ENCODE measurements at regions not wholly inside any gene's neighbourhood (a gene's known extent, or its start where the extent isn't known, plus 50 kb on each side); places are given as distances from the start of the nearest gene placed in this dataset.

GRCh38 chr20:39878809-39879208 lies 810.2 kb downstream of the MAFB start:
- H4K20me1 ChIP-seq (ENCODE audit: low read depth, low read length) = no peaks in the 10 kb centered on the region
- no peaks in the 10 kb centered on the region for H3K27me3 ChIP-seq (ENCODE audit: low read length)
- H3K36me3 ChIP-seq (ENCODE audit: low read length) = no peaks in the 10 kb centered on the region
- no peak overlapping the region for H3K4me3 ChIP-seq (ENCODE audit: insufficient read depth, low read length, poor library complexity, severe bottlenecking)
- H2AFZ ChIP-seq (ENCODE audit: low read depth, low read length, severe bottlenecking) = no peak overlapping the region
- H3K27ac ChIP-seq (ENCODE audit: low read depth, low read length) = no peak overlapping the region
- TF ChIP-seq EZH2phosphoT487 (conservative IDR thresholded peaks at IDR 0.05; ENCODE audit: low read length) = no peak
- TF ChIP-seq, protein P1, sequence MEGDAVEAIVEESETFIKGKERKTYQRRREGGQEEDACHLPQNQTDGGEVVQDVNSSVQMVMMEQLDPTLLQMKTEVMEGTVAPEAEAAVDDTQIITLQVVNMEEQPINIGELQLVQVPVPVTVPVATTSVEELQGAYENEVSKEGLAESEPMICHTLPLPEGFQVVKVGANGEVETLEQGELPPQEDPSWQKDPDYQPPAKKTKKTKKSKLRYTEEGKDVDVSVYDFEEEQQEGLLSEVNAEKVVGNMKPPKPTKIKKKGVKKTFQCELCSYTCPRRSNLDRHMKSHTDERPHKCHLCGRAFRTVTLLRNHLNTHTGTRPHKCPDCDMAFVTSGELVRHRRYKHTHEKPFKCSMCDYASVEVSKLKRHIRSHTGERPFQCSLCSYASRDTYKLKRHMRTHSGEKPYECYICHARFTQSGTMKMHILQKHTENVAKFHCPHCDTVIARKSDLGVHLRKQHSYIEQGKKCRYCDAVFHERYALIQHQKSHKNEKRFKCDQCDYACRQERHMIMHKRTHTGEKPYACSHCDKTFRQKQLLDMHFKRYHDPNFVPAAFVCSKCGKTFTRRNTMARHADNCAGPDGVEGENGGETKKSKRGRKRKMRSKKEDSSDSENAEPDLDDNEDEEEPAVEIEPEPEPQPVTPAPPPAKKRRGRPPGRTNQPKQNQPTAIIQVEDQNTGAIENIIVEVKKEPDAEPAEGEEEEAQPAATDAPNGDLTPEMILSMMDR (IDR thresholded peaks at IDR 0.05; ENCODE audit: insufficient read depth, low read length, poor library complexity, severe bottlenecking) = no peak
- H3K9me3 ChIP-seq (ENCODE audit: insufficient read depth, low read length) = no peaks in the 10 kb centered on the region
- H3K79me2 ChIP-seq (ENCODE audit: insufficient read depth, low read length) = no peaks in the 10 kb centered on the region
- H3K9me2 ChIP-seq (replicated peaks; ENCODE audit: insufficient read depth, low read length) = no peaks in the 10 kb centered on the region
- no peak overlapping the region for H3K4me2 ChIP-seq (ENCODE audit: low read depth, low read length, poor library complexity, severe bottlenecking)
- H3K9ac ChIP-seq (ENCODE audit: low read length) = no peak overlapping the region
- H3F3A ChIP-seq (ENCODE audit: insufficient read depth) = no peaks in the 10 kb centered on the region

GRCh38 chr20:39878320-39878719 lies 810.7 kb downstream of the MAFB start:
- Histone ChIP-seq H3K9ac (ENCODE audit: low read length) (no peak overlapping the region), H2AFZ (ENCODE audit: low read depth, low read length, severe bottlenecking) (no peak overlapping the region), H3K27me3 (ENCODE audit: low read length) (no peaks in the 10 kb centered on the region), H3K27ac (ENCODE audit: low read depth, low read length) (no peak overlapping the region), H3K4me2 (ENCODE audit: low read depth, low read length, poor library complexity, severe bottlenecking) (no peak overlapping the region), H3K4me3 (ENCODE audit: insufficient read depth, low read length, poor library complexity, severe bottlenecking) (no peak overlapping the region), H3K36me3 (ENCODE audit: low read length) (no peaks in the 10 kb centered on the region), H3F3A (ENCODE audit: insufficient read depth) (no peaks in the 10 kb centered on the region), H3K9me3 (ENCODE audit: insufficient read depth, low read length) (no peaks in the 10 kb centered on the region), H3K79me2 (ENCODE audit: insufficient read depth, low read length) (no peaks in the 10 kb centered on the region), H4K20me1 (ENCODE audit: low read depth, low read length) (no peaks in the 10 kb centered on the region), H3K9me2 (replicated peaks; ENCODE audit: insufficient read depth, low read length) (no peaks in the 10 kb centered on the region)
- no peak for TF ChIP-seq EZH2phosphoT487 (conservative IDR thresholded peaks at IDR 0.05; ENCODE audit: low read length)
- TF ChIP-seq, protein P1 (IDR thresholded peaks at IDR 0.05; ENCODE audit: insufficient read depth, low read length, poor library complexity, severe bottlenecking) = no peak

DNA sequence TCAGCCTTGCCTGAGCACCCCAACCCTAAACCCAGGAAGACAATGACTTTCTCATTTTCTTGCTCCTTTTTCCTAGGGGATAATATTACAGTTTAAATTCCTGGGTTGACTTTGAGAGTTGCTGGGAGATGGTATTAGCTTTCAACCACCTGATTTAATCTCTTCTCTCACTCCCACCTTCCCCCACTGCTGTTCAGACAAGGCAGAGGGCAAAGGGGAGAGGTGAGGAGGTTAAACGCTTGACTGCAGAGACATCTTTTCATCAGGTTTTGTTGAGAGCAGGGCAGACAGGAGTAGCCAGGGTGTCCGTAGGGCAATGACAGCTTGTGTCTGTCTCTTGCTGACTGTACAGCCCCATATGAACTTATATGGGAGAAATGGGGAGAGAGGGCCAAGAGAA lies 811.2 kb downstream of the MAFB start:
- Histone ChIP-seq H3K27ac (ENCODE audit: low read depth, low read length) (no peak overlapping the region), H3K79me2 (ENCODE audit: insufficient read depth, low read length) (no peaks in the 10 kb centered on the region), H3K9me3 (ENCODE audit: insufficient read depth, low read length) (no peaks in the 10 kb centered on the region), H3K9me2 (replicated peaks; ENCODE audit: insufficient read depth, low read length) (no peaks in the 10 kb centered on the region), H2AFZ (ENCODE audit: low read depth, low read length, severe bottlenecking) (no peak overlapping the region), H3K9ac (ENCODE audit: low read length) (no peak overlapping the region), H4K20me1 (ENCODE audit: low read depth, low read length) (no peaks in the 10 kb centered on the region), H3K4me2 (ENCODE audit: low read depth, low read length, poor library complexity, severe bottlenecking) (no peak overlapping the region), H3K36me3 (ENCODE audit: low read length) (no peaks in the 10 kb centered on the region), H3K4me3 (ENCODE audit: insufficient read depth, low read length, poor library complexity, severe bottlenecking) (no peak overlapping the region), H3K27me3 (ENCODE audit: low read length) (no peaks in the 10 kb centered on the region), H3F3A (ENCODE audit: insufficient read depth) (no peaks in the 10 kb centered on the region)
- no peak for TF ChIP-seq EZH2phosphoT487 (conservative IDR thresholded peaks at IDR 0.05; ENCODE audit: low read length)
- TF ChIP-seq, protein P1 (IDR thresholded peaks at IDR 0.05; ENCODE audit: insufficient read depth, low read length, poor library complexity, severe bottlenecking) = no peak

Measured in SU-DHL-6 (cell line).